ENCODE measurements at regions not wholly inside any gene's neighbourhood (a gene's known extent, or its start where the extent isn't known, plus 50 kb on each side); places are given as distances from the start of the nearest gene placed in this dataset.

DNA sequence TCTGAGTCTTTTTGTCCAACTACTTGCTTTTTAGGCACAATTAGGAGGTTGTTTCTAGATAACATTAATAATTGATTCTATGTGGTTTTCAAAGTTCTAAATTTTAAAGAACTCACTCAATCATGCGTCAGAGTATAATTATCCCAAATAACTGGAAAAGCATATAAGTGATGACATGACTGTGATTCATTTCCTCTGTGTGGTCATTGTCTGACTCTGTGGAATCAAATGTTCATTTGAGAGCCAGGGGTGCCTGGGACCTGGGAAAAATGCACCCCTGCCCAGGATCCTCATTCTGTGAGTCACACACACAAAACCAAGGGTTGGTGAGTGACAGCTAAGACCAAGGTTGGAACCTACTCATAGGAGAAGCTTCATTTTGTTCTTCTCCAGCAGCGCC lies 127.1 kb upstream of the MLIP start:
- TF ChIP-seq, protein P1, sequence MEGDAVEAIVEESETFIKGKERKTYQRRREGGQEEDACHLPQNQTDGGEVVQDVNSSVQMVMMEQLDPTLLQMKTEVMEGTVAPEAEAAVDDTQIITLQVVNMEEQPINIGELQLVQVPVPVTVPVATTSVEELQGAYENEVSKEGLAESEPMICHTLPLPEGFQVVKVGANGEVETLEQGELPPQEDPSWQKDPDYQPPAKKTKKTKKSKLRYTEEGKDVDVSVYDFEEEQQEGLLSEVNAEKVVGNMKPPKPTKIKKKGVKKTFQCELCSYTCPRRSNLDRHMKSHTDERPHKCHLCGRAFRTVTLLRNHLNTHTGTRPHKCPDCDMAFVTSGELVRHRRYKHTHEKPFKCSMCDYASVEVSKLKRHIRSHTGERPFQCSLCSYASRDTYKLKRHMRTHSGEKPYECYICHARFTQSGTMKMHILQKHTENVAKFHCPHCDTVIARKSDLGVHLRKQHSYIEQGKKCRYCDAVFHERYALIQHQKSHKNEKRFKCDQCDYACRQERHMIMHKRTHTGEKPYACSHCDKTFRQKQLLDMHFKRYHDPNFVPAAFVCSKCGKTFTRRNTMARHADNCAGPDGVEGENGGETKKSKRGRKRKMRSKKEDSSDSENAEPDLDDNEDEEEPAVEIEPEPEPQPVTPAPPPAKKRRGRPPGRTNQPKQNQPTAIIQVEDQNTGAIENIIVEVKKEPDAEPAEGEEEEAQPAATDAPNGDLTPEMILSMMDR (IDR thresholded peaks at IDR 0.05), result no peak
- TF ChIP-seq POLR2A (IDR thresholded peaks at IDR 0.05), result no peak
